ENCODE measurements at regions not wholly inside any gene's neighbourhood (a gene's known extent, or its start where the extent isn't known, plus 50 kb on each side); places are given as distances from the start of the nearest gene placed in this dataset.

- Histone ChIP-seq H3K27ac (no peak overlapping the region), H2AFZ (replicated peaks) (peak overlapping the region; percentile 10), H3F3A (ENCODE audit: low read depth) (peaks cover 2% of the 10 kb centered on the region), H3K9me3 (ENCODE audit: low read depth) (no peaks in the 10 kb centered on the region), H3K79me2 (ENCODE audit: low read depth) (no peaks in the 10 kb centered on the region), H3K4me1 (peaks cover 9% of the 10 kb centered on the region), H3K36me3 (no peaks in the 10 kb centered on the region), H3K4me3 (no peak overlapping the region), H3K9ac (no peak overlapping the region), H3K4me2 (peak overlapping the region; percentile 21), H3K27me3 (no peaks in the 10 kb centered on the region), H4K20me1 (ENCODE audit: low read depth) (peaks cover 1% of the 10 kb centered on the region)
- Mint-ChIP-seq H3K9me3 (no peaks in the 10 kb centered on the region), H3K36me3 (no peaks in the 10 kb centered on the region), H3K4me1 (peaks cover 19% of the 10 kb centered on the region), H3K4me3 (no peak overlapping the region), H3K27me3 (ENCODE audit: insufficient read depth, low read depth) (no peaks in the 10 kb centered on the region), H3K27ac (peak overlapping the region; percentile 23)
- DNase-seq (ENCODE audit: low spot score), result peak; percentile 22
- no peak for TF ChIP-seq EZH2 (IDR thresholded peaks at IDR 0.05)
- TF ChIP-seq EZH2phosphoT487 (IDR thresholded peaks at IDR 0.05), result no peak
- TF ChIP-seq CTCF (IDR thresholded peaks at IDR 0.05), result no peak
Observed at GRCh38 chr2:22377268-22377667, 1007.7 kb upstream of the KLHL29 start.

GRCh38 chr2:22382479-22383169 lies 1002.4 kb upstream of the KLHL29 start:
- Histone ChIP-seq H3F3A (ENCODE audit: low read depth) (peaks cover 18% of the 10 kb centered on the region), H3K27me3 (no peaks in the 10 kb centered on the region), H2AFZ (replicated peaks) (no peak overlapping the region), H3K27ac (peak overlapping the region; percentile 65), H3K9me3 (ENCODE audit: low read depth) (no peaks in the 10 kb centered on the region), H3K4me1 (peaks cover 19% of the 10 kb centered on the region), H4K20me1 (ENCODE audit: low read depth) (peaks cover 8% of the 10 kb centered on the region), H3K9ac (no peak overlapping the region), H3K4me3 (no peak overlapping the region), H3K4me2 (peak overlapping the region; percentile 65), H3K36me3 (no peaks in the 10 kb centered on the region), H3K79me2 (ENCODE audit: low read depth) (no peaks in the 10 kb centered on the region)
- Mint-ChIP-seq H3K4me3 (peak overlapping the region; percentile 13), H3K27me3 (ENCODE audit: insufficient read depth, low read depth) (peaks cover 4% of the 10 kb centered on the region), H3K4me1 (peaks cover 16% of the 10 kb centered on the region), H3K9me3 (no peaks in the 10 kb centered on the region), H3K36me3 (no peaks in the 10 kb centered on the region), H3K27ac (peak overlapping the region; percentile 96)
- DNase-seq (ENCODE audit: low spot score), result peak; percentile 73
- no peak for TF ChIP-seq EZH2phosphoT487 (IDR thresholded peaks at IDR 0.05)
- no peak for TF ChIP-seq EZH2 (IDR thresholded peaks at IDR 0.05)
- TF ChIP-seq CTCF (IDR thresholded peaks at IDR 0.05), result no peak

- Mint-ChIP-seq H3K9me3 (no peaks in the 10 kb centered on the region), H3K36me3 (no peaks in the 10 kb centered on the region), H3K27me3 (ENCODE audit: insufficient read depth, low read depth) (no peaks in the 10 kb centered on the region), H3K4me1 (peaks cover 13% of the 10 kb centered on the region), H3K27ac (no peak overlapping the region), H3K4me3 (no peak overlapping the region)
- no peak for TF ChIP-seq EZH2 (IDR thresholded peaks at IDR 0.05)
- H3K79me2 ChIP-seq (ENCODE audit: low read depth), result no peaks in the 10 kb centered on the region
- no peak for DNase-seq (ENCODE audit: low spot score)
- H3K4me1 ChIP-seq, result peaks cover 8% of the 10 kb centered on the region
- H4K20me1 ChIP-seq (ENCODE audit: low read depth), result no peaks in the 10 kb centered on the region
- H3K4me2 ChIP-seq, result no peak overlapping the region
- H3K27ac ChIP-seq, result no peak overlapping the region
- H3F3A ChIP-seq (ENCODE audit: low read depth), result no peaks in the 10 kb centered on the region
- H2AFZ ChIP-seq (replicated peaks), result no peak overlapping the region
- H3K4me3 ChIP-seq, result no peak overlapping the region
- no peak overlapping the region for H3K9ac ChIP-seq
- no peaks in the 10 kb centered on the region for H3K27me3 ChIP-seq
- H3K36me3 ChIP-seq, result no peaks in the 10 kb centered on the region
- H3K9me3 ChIP-seq (ENCODE audit: low read depth), result no peaks in the 10 kb centered on the region
Observed at GRCh38 chr2:22397847-22398246, 987.1 kb upstream of the KLHL29 start.

GRCh38 chr2:22403748-22404147 lies 981.2 kb upstream of the KLHL29 start:
- Histone ChIP-seq H3K27ac (no peak overlapping the region), H3K4me2 (no peak overlapping the region), H3F3A (ENCODE audit: low read depth) (no peaks in the 10 kb centered on the region), H3K79me2 (ENCODE audit: low read depth) (no peaks in the 10 kb centered on the region), H2AFZ (replicated peaks) (no peak overlapping the region), H3K9ac (no peak overlapping the region), H3K4me3 (no peak overlapping the region), H3K4me1 (no peaks in the 10 kb centered on the region), H3K27me3 (no peaks in the 10 kb centered on the region), H3K36me3 (no peaks in the 10 kb centered on the region), H3K9me3 (ENCODE audit: low read depth) (no peaks in the 10 kb centered on the region), H4K20me1 (ENCODE audit: low read depth) (no peaks in the 10 kb centered on the region)
- DNase-seq (ENCODE audit: low spot score), result no peak
- H3K9me3 Mint-ChIP-seq, result no peaks in the 10 kb centered on the region
- no peak overlapping the region for H3K4me3 Mint-ChIP-seq
- no peaks in the 10 kb centered on the region for H3K36me3 Mint-ChIP-seq
- peaks cover 2% of the 10 kb centered on the region for H3K27me3 Mint-ChIP-seq (ENCODE audit: insufficient read depth, low read depth)
- H3K27ac Mint-ChIP-seq, result no peak overlapping the region
- peaks cover 13% of the 10 kb centered on the region for H3K4me1 Mint-ChIP-seq
- TF ChIP-seq EZH2phosphoT487 (IDR thresholded peaks at IDR 0.05) (no peak), CTCF (IDR thresholded peaks at IDR 0.05) (no peak), EZH2 (IDR thresholded peaks at IDR 0.05) (no peak)
